ENCODE measurements at regions not wholly inside any gene's neighbourhood (a gene's known extent, or its start where the extent isn't known, plus 50 kb on each side); places are given as distances from the start of the nearest gene placed in this dataset.

DNA sequence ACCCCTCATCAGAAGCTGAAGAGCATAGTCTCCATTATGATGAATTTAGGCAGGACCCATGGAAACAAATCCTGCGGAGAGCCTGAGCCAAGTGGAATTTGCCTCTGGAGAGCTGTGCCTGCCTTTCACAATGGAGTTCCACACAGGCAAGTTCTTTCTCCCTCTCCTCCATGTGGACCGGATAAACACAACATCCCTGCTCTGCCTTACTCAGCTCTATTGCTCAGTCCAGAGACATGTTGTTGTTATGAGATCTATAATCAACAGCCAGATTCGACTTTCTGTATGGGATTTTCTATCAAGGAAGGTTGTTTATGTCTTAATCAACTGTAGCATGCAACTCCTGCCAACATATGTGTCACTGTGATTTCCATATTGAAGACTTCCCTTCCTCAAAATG lies 59.5 kb upstream of the ELMO1 start:
- TF ChIP-seq, protein P1, sequence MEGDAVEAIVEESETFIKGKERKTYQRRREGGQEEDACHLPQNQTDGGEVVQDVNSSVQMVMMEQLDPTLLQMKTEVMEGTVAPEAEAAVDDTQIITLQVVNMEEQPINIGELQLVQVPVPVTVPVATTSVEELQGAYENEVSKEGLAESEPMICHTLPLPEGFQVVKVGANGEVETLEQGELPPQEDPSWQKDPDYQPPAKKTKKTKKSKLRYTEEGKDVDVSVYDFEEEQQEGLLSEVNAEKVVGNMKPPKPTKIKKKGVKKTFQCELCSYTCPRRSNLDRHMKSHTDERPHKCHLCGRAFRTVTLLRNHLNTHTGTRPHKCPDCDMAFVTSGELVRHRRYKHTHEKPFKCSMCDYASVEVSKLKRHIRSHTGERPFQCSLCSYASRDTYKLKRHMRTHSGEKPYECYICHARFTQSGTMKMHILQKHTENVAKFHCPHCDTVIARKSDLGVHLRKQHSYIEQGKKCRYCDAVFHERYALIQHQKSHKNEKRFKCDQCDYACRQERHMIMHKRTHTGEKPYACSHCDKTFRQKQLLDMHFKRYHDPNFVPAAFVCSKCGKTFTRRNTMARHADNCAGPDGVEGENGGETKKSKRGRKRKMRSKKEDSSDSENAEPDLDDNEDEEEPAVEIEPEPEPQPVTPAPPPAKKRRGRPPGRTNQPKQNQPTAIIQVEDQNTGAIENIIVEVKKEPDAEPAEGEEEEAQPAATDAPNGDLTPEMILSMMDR (IDR thresholded peaks at IDR 0.05) = no peak
- TF ChIP-seq EZH2 (IDR thresholded peaks at IDR 0.05) = no peak

Data from neural progenitor cell (in vitro differentiated cells).